Endothelial cell of hepatic sinusoid (primary cell): ENCODE measurements at regions not wholly inside any gene's neighbourhood (a gene's known extent, or its start where the extent isn't known, plus 50 kb on each side); places are given as distances from the start of the nearest gene placed in this dataset.
"Not testable (repeated sequence)": the region's sequence is repeated elsewhere in the genome, so short reads cannot be mapped to it uniquely, and the experiment has no call there.

ENCODE experiments used
- in situ Hi-C: cut with HindIII; loops from 2 replicates; pipeline ENCODE4 v1.10.0; 2017; ENCODE audit warnings: low sequenced_read_pairs

- in situ Hi-C loops: no loop called here
Measured at GRCh38 chr16:87033541-87034300, 283.5 kb downstream of the C16orf95 start.

DNA sequence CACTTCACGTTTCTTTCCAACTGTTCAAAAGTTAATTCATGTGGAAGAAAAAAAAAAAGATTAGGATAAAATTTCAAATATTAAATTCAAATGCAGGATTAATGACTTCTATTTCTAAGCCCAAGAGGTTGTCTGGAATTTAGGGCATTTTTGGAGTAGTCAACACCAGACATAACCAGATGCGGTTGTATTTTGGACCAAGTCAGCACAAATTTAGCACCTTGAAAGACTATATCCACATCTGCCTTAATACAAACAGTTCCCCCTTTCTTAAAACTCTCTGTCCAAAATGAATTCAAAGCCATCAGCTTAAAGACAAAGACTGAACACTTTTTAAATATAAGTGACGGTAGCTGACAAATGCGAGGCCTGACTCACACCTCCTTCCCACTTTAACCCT lies 282.9 kb downstream of the C16orf95 start:
- in situ Hi-C loops: no loop called here

- in situ Hi-C loops: no loop called here
Measured at GRCh38 chr16:87035053-87035452, 282.1 kb downstream of the C16orf95 start.

DNA sequence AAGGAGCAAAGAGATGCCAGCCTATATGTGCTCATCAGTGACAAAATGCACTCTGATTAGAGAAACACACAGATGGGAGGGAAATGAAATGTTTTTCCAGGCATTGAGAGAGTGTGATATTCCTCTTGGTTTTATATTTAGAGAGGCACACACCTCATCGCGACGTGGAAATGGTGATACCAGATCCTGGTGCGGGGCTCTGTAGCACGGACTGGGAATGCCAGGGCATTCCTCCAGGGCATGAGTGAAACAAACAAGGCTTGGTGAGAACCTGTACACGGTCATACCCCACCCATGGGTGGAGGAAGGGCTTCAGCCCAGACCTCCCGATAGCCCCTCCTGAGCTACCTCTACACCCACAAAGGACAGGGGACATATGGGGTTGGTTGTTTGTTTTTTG lies 280.2 kb downstream of the C16orf95 start:
- in situ Hi-C loops: no loop called here

DNA sequence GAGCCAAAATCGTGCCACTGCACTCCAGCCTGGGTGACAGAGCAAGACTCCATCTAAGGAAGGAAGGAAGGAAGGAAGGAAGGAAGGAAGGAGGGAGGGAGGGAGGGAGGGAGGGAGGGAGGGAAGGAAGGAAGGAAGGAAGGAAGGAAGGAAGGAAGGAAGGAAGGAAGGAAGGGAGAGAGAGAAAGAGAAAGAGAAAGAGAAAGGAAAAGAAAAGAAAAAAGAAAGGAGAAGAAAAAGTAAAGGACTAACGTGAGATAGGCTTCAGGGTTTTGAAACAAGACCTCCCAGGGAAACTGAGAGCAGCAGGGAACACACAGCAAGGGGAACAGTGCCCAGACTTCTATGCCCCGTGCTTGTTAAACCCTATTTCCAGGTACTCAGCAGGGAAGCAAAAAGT lies 278.7 kb downstream of the C16orf95 start:
- in situ Hi-C loops: not testable (repeated sequence)

DNA sequence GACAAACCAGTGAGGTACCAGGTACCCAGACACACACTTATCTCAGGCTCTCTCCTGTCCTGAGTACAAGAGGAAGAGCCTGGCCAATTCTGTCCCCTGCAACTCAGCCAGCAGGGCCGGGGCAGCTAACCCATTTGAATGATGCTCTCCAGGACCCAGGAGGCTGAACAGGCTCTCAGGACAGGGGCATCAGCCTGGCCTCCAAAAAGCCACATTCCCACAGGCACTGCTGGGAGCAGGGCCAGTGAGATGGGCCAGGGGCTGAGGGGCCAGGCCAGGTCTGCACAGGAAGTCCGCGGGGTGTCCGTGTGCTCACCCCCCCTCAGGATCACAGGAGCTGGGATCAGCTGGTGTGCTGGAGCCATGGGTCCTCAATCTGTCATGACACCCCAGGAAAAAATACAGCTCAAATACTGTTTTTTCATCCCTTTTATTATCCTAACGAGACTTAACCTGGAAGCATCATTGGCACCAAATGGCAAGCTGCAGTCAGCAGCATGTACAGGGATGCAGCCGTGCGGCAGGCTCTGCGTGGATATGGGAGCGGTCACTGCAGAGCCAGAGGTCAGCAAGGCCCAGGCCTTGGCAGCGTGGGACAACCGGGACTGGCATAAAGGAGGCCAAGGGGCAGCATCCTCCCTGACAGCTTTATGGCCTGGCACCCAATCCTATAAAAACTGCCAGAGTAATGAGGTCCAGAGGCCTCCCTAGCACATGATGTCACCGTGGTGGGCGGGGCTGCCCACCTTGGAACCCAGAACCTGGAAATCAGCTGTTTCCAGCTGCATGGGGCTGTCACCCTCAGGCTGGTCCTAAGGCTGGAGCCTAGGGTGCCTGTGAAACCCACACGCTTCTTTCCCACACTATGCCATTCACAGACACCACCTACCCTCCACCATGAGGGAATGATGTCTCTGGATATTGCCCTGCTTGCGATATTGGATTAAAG lies 276.7 kb downstream of the C16orf95 start:
- in situ Hi-C loops: no loop called here

DNA sequence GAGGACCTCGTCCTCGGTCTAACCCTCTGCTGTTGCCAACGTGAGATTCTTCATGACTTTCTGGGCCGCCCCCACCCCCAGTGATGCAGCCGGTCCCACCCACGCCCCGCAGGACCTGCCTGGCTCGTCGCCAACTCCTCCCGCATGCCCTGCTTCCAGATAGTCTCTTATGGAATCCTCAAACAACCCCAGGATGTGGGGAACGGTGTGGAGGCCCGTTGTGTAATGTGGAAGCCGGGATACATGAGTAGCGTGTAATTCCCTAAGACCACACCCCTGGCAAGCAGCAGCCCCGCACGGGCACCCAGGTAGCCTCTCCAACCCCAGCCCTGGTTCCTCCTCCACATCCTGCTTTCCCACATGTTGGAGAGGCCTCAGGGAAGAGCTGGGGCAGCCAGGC lies 275.9 kb downstream of the C16orf95 start:
- in situ Hi-C loops: no loop called here

DNA sequence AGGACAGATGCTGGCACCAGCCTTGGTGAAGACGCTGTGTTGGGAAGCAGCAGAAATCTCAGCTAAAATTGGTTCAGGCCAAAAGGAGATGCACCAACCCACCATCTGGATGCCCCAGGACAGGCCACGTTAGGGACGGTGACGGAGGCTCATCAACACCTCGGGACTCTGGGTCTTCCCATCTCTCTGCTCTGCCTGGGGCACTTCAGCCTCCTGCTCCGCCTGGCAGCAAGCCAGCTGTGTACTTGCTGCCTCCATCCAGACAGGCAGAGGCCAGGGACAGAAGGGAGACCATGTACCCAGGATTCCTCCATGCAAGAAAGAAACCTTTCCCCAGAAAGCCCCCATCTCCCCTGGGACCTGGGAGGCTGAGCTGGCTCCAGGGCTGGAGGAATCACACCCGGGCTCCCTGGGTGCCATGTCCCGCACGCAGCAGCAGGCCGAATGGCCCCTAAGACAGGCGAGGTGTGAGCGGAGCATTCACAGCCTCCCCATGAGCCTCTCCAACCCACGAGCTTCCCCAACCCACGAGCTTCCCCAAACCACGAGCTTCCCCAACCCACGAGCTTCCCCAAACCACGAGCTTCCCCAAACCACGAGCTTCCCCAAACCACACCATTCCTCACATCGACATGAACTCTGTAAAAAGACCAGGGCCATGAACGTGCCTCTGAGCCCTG lies 274.5 kb downstream of the C16orf95 start:
- in situ Hi-C loops: no loop called here

DNA sequence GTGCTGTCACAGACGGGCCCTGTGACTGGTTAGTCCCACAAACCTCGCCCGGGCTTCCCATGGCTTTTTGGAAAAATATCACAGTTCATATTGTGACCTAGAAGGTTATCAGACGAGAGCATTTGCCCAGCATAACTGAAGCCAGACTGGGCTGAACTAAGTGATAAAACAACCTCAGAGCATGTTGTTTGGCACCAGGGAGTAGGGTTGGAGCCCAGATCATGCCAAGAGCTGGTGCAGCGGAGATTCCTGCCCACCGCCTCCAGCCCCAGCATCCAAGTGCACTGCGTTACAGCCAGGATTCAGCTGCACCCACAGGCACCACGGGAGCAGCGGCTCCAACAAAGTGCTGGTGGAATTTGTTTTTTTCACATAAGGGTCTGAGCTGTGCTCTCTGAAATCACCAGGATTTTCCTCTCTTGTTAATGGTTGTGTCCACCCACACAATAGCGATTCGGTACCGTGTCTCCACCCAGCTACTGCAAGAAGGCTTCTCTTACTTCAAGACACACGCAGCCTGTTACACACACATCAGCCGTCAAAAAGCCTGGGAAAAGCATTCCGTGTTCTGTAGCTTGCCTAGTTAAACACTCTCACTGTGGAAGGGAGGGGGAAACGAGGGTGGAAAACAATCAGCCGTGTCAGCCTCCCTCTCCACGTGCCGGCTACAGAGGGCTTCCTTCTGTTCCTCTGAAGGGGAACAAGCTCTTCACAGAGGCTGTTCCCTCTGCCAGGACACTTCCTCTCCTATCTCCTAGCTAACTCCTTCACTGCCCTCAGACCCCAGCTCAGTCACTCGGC lies 273.8 kb downstream of the C16orf95 start:
- in situ Hi-C loops: no loop called here

DNA sequence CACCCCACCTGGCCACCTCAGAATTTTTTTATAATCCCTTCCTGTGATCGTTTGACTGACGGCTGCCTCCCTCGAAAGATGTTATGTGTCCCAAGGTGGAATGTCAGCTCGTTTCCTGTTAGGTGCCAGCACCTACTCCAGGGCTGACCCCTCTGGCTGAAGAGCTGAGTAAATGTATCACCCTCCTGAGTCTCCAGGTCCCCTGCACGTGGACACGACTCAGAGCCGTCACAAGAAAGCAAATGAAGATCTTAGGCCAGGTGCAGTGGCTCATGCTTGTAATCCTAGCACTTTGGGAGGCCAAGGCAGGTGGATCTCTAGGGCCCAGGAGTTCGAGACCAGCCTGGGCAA lies 273.2 kb downstream of the C16orf95 start:
- in situ Hi-C loops: no loop called here

DNA sequence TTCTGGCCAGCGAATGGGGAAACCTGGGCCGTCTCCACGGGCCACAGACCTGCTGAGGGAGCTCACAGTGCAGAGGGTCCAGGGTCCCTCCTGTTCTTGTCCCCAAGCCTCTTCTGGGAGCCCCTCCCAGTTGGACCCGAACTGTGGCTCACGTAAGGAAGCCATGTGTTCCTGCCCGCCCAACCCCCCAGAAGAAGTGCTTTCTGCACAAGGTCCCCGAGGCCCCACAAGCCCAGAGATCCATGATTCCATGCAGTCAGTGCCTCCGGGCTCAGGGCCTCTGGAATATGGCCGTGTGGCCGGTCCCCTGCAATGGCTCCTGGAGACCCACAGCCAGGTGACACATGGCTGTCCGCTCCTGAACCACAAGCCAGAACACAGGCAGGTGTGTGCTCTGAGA lies 272.4 kb downstream of the C16orf95 start:
- in situ Hi-C loops: loop anchor here (5.0 kb wide), 1 partner anchor 73 kb away; no protein-coding TSS in a partner anchor

- in situ Hi-C loops: loop anchor here (5.0 kb wide), 1 partner anchor 73 kb away; no protein-coding TSS in a partner anchor
Measured at GRCh38 chr16:87045466-87046216, 271.6 kb downstream of the C16orf95 start.

- in situ Hi-C loops: loop anchor here (5.0 kb wide), 1 partner anchor 74 kb away; no protein-coding TSS in a partner anchor
Measured at GRCh38 chr16:87046235-87046634, 271.0 kb downstream of the C16orf95 start.

DNA sequence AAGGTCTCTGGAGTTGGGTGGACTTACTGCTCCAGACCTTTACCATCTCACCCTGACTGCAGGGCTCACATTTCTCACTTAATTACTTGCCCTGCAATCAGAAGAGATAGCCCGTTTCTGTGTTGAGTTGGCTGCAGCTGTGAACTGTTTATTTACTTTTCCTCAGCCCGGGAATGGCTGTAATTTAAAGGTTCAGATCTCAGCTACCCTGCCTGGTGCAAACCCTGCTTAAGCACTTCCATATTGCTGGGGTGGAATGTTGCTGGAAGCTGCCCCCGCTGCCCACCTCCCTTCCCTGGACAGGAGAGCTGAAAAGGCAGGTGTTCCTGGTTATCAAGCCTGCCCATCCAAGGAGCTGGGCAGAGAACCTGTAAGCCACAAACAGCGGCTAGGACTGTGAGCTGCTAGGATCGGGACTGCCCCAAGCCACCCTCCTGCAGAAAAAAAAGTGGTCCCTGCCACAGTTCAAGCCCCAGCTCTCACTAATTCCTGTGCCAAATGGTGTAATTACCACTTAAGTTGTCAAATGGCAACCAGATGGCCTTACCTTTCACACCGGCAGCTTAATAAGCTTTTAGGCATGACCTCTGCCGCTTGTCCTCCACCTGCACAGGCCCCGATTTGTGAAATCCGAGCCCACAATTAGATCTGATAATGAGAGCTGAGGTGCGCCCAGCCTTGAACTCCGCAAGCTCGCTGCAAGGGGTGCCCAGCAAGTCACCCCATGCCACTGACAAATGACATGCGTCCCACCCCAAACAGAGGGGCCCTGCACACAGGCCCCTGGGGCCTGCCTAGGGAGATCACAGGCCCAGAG lies 269.8 kb downstream of the C16orf95 start:
- in situ Hi-C loops: loop anchor here (5.0 kb wide), 1 partner anchor 75 kb away; no protein-coding TSS in a partner anchor

- in situ Hi-C loops: loop anchor here (5.0 kb wide), 1 partner anchor 76 kb away; no protein-coding TSS in a partner anchor
Measured at GRCh38 chr16:87048038-87048729, 269.0 kb downstream of the C16orf95 start.

DNA sequence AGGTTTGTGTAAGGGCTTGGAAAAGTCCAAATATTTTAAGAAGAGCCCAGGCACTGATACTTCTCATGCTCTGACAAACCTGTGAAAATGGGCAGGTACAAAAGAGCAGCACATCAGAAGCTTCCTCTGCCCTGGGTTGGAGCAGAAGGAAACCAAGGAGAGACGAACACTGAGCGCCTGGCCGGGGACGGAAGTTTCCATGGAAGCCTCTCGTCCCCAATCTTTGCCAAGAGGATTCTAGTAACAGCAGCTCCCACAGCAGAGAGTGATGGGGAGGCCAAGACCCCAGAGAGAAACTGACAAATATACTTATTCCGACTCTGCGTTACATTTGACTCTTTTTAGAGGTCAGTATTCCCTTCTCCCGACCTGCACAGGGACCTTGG lies 268.5 kb downstream of the C16orf95 start:
- in situ Hi-C loops: loop anchor here (5.0 kb wide), 1 partner anchor 76 kb away; no protein-coding TSS in a partner anchor

DNA sequence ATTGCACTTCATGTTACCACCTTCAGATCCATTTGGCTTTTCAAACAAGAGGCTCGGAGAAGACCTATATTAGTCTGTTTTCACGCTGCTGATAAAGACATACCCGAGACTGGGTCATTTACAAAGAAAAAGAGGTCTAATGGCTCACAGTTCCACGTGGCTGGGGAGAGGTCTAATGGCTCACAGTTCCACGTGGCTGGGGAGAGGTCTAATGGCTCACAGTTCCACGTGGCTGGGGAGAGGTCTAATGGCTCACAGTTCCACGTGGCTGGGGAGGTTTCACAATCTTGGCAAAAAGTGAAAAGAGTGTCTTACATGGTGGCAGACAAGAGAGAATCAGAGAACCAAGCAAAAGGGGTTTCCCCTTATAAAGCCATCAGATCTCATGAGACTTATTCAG lies 268.0 kb downstream of the C16orf95 start:
- in situ Hi-C loops: loop anchor here (5.0 kb wide), 1 partner anchor 77 kb away; no protein-coding TSS in a partner anchor

DNA sequence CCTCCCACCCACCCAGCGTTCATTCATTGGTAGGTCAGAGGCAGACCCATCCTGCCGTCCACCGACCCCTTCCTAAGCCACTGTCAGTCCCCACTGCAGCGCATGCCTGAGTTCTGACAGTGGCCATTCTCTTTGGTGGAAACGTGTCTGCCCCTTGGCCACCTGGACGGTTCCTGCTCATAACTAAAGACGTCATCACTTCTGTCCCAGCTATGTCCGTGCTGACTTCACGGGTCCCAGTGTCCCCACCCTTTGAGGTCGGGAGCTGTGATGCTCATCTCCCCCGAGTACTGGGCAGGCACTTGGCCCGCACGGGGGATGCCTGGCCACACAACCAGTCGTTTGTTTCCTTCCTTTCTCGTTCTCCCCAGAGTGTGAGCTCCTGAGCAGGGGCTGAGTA lies 267.1 kb downstream of the C16orf95 start:
- in situ Hi-C loops: no loop called here
